IPS-18c (cell line): ENCODE measurements at regions not wholly inside any gene's neighbourhood (a gene's known extent, or its start where the extent isn't known, plus 50 kb on each side); places are given as distances from the start of the nearest gene placed in this dataset.

Experiments
- H3K4me3 ChIP-seq: 2 replicates; pipeline ENCODE4 v1.7.0; 2013; ENCODE audit warnings: low read depth, mild to moderate bottlenecking, low read length, moderate library complexity; ENCODE audit not compliant: insufficient read depth
- H3K9me3 ChIP-seq: one replicate; pipeline ENCODE4 v1.6.1; 2013; ENCODE audit warnings: mild to moderate bottlenecking, low read length, moderate library complexity; ENCODE audit not compliant: control insufficient read depth, insufficient read depth

DNA sequence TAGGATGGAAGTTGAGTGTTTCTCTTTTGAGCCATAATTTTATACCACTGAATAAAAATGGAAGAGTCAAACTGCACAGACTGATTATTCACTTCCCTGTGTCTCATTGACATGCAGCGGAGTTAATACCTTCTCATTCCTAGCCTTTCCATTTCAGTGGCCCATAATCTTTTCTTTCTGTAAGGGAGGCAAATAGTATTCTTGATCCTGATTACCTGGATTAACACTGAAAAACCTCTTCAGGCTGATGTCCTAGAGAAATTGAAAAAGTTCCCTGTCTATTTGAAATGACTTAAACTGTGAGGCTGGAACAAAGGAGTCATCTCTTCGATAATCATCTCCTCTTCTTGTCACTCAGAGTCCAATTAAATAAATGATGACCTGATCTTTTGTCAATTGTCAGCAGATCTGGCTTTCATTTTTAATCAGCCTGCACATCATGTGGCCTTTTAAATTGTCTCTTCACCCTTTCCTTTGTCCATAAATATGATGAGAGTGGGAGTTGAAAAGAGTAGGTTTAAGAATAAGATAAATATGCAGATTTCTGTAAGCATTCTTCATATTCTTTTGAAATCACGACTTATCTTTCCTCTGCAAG is 713.0 kb downstream of the EPM2A start:
- Histone ChIP-seq H3K9me3 (no peaks in the 10 kb centered on the region), H3K4me3 (no peak overlapping the region)

DNA sequence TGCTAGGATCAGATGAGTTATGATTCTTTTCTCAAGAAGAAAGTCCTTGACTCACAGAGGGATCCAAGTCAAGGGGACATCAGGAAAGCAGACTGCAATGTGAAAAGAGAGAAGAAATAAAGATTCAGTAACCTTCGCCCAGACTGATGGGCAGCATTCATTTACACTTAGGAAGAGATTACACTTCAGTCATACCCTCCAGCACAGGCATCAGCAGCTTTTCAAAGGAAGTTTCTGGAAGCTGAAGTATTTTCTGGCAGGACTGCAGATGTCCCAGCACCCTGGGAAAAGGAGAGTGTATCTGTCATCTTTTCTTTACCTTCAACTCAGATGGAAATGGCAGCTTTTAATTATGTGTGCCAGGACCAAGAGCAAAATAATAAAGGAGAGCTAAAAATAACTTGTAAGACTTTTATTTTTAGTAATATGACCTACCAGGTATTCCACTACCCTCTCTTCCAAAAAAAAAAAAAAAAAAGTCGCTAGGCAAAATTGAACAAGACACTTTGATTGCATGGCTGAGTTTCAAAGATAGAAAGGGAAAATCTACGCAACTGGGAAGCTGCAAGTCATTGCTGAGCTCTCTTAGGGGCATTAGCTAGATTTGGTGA is 712.1 kb downstream of the EPM2A start:
- no peaks in the 10 kb centered on the region for H3K9me3 ChIP-seq
- H3K4me3 ChIP-seq, result no peak overlapping the region

DNA sequence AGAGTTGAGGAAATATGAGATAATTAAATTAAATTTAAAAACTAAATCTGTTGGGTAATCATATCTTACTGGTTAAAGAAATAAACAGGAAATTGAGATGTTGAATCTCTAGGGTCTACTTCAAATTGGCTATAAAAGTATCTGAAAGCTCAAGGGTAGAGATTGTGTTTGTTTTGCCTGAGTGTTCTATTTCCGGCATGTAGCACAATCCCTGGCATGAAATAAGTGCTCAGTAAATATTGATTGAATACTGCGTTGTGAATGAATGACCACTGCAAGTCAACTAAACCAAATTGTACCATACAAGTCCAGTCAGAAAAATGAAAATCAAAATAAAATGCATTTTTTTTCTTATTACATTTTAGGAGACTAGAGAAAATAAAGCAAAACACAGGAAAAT is 709.8 kb downstream of the EPM2A start:
- Histone ChIP-seq H3K4me3 (no peak overlapping the region), H3K9me3 (no peaks in the 10 kb centered on the region)

DNA sequence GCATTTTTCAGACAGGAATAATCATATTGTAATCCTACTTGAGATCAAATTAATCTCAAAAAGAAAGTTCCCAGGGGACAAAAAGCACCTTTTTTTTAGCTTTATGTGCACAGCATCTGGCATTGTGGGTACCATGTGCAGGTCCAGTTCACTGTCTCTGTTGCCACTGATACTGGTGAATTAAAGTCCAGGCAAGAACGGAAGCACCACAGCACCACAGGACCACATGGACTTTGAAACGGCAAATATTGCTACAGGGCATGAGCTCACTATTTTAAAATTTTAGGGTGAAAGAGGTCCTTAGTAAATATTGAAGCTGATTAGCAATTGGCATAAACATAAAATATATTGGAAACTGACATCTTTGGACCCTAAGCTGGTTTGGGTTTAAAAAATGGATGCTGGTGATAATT is 709.0 kb downstream of the EPM2A start:
- H3K4me3 ChIP-seq, result no peak overlapping the region
- H3K9me3 ChIP-seq, result no peaks in the 10 kb centered on the region

DNA sequence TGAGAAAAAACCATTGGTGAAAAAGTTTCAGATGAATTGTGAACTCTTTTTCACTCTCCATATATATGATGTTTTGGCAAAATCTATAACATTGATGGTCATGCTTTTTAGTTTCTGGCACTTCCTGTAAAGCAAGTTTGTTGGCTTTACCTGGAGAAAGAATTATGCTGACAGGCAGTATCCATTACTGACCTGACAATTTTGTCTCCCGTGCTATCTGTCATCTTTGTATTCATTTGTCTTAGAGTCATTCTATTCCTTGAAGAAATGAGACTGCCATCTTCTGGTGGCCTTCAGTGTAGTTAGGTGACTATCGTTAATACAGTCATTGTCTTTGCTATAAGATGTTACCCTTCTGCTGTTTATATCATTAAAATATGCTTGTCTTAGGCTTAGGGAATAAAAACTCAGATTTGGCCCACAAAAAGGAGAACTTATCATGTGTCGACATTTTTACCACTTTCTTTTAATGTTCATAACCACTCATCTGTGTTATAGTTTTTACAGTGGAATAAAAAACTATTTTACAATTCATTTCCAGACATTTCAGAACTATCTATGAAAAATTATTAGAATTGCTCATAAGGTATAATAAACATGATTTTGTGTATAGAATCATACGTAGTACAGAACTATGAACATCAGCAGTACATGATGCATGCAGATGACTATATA is 707.0 kb downstream of the EPM2A start:
- H3K4me3 ChIP-seq, result no peak overlapping the region
- no peaks in the 10 kb centered on the region for H3K9me3 ChIP-seq

DNA sequence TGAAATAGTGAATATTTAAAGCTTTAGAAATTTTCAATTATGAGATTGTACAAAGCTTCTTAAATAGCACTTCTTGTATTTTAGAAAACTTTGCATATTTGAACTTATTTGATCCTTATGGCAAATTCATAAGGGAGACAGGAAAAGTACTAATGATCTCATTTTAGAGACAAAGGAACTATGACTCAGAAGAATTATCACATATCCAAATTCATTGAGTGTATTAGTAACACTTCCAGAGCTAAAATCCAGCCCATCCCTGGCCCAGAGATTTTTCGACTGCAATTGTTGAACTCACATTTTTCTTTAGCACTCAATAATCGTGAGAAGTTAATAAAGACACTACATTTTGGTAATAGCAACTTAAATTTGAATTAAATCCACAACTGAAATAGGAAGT is 704.3 kb downstream of the EPM2A start:
- Histone ChIP-seq H3K4me3 (no peak overlapping the region), H3K9me3 (no peaks in the 10 kb centered on the region)

DNA sequence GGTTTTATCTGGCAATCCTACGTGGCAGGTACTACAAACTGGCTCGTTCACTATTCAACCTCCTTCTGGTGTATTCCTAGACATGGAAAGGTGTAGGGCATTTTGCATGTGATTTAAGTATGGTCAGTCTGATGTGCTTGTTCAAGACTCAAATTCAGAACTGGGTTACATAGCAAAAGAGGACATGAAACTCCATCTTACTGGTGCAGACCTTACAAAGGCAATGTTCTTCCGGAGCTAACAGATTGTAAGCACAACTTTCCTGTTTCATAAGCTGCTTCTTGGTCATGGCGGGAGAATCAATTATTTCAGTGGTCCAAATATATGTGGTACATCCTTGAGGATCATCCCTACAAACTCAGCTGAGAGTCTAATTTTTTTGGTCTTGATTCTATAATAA is 703.4 kb downstream of the EPM2A start:
- no peak overlapping the region for H3K4me3 ChIP-seq
- H3K9me3 ChIP-seq, result no peaks in the 10 kb centered on the region

DNA sequence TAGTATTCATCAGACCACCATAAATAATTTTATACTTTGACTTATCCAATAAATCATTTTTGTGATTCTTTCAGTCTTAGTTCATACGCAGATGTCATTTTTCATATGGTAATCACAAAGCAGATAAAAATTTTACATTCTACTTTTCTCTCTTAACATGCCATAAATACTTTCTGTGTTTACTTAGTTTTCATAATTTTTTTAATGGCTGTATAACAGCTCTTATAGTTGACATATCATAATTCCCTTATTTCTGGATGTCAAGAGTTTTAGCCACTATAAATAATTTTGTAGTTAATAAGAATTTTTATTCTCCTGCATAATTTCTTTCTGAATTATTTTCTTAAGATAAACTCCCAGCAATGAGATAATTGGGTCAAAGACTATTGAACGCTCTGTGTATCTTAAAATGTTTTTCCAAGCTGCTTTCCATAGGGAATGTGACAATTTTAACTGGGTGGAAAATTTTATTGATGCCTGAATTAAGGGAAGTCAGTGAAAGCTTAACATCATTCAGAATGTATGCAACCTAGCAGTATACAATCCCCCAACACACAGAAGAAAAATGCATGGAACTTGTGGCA is 702.7 kb downstream of the EPM2A start:
- Histone ChIP-seq H3K9me3 (no peaks in the 10 kb centered on the region), H3K4me3 (no peak overlapping the region)

DNA sequence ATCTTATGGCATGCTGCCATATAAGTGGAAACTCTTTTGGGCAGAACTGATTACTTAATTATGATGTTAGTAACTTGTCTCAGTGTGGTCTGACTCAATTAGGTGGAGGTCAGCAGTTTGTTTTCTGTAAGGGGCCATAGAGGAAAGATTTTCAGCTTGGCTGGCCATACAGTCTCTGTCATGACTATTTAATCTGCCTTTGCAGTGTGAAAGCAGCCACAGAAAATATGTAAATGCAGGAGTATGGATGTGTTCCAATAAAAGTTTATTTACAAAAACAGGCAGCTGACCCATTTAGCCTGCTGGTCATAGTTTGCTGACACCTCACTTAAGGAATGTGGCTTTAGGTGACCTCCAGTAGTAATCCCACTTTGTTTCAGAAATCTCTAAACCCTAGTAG is 700.7 kb downstream of the EPM2A start:
- H3K4me3 ChIP-seq, result no peak overlapping the region
- H3K9me3 ChIP-seq, result no peaks in the 10 kb centered on the region

DNA sequence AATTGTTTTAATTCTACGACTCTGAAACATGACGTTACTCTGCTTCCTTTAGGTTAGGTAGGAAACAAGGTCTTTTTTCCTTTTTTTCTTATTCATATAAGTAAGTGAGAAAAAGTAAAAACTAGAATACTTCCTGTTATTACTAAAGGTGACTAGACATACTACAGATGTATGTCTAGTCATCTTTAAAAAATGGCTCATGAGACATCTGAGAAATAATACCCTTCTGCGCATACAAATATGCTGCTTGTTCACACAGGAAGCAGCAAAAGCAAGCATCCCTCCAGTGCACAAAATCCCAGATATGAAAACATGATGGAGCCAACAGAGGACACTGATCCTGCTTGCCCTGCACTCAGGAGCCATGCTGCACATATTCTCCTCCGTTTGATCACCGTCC is 699.1 kb downstream of the EPM2A start:
- Histone ChIP-seq H3K9me3 (no peaks in the 10 kb centered on the region), H3K4me3 (no peak overlapping the region)

DNA sequence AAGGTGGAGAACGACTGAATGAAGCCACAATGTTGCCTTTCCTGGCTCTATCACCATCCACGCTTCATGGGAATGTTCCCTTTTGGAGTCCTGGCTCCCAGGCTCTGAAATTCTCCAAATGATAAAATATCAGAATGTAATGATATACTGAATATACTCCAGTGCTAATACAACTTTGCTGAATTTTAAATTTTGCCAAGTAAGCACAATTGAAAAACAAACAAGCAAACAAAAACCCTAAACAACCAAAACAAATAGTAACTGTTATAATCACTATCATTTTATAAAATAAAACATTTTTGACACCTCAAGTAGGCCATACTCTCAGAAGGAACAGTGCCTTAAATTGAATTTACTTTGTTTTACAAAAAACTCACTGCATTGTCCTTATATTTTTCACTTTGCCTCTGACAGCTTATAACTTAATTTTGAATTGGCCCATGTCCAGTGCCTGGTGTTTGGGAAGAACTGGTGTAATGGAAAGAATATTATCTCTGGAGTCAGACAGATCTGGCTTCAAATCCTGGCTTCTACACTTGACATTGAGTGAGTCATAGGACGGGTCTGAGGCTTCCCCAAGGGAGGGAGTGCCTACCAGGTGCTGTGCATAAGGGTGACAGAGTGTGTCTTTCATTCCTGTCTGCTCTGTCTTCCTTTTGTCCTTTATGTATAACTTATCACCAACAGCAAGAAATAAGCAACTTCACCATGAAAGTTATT is 698.3 kb downstream of the EPM2A start:
- Histone ChIP-seq H3K9me3 (no peaks in the 10 kb centered on the region), H3K4me3 (no peak overlapping the region)

DNA sequence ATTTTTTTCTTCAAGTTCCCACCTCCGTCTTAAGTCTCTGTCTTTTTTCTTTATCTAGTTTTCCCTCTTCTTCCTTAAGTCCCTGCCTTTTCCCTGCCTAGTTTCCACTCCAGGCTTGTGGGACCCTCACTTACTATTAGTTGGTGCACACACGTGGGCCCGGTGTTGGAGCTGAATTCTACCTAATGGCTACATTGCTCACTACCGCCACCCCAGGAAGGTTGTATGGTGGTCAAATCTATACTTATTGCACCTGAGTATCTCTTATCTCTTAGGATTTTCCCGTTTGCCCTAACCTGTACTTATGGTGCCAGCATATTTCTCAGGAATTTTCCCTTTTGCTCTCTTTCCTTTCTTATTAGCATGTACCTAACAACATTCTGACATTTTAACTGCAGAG is 692.8 kb downstream of the EPM2A start:
- no peak overlapping the region for H3K4me3 ChIP-seq
- no peaks in the 10 kb centered on the region for H3K9me3 ChIP-seq

DNA sequence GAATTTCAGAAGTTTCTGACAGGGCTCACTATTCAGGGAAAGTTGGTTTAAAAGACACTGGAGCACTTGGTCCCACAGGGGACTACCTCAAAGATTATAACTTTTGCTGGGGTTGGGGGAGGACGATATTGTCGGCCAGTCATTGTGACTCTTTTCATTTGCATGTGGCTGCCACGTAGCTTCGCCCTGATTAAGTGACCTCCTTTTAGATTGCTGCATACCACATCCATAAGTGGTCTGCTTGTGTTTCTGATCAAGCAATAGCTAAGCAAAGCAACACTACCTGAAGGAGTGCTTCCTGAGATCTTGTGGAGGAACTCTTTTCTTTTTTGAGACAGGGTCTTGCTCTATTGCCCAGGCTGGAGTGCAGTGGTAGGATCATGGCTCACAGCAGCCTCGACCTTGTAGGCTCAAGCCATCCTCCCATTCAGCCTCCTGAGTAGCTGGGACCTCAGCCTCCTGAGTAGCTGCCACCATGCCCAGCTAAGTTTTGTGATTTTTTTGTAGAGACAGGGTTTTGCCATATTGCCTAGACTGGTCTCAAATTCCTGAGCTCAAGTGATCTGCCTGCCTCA is 691.3 kb downstream of the EPM2A start:
- H3K9me3 ChIP-seq, result no peaks in the 10 kb centered on the region
- no peak overlapping the region for H3K4me3 ChIP-seq

DNA sequence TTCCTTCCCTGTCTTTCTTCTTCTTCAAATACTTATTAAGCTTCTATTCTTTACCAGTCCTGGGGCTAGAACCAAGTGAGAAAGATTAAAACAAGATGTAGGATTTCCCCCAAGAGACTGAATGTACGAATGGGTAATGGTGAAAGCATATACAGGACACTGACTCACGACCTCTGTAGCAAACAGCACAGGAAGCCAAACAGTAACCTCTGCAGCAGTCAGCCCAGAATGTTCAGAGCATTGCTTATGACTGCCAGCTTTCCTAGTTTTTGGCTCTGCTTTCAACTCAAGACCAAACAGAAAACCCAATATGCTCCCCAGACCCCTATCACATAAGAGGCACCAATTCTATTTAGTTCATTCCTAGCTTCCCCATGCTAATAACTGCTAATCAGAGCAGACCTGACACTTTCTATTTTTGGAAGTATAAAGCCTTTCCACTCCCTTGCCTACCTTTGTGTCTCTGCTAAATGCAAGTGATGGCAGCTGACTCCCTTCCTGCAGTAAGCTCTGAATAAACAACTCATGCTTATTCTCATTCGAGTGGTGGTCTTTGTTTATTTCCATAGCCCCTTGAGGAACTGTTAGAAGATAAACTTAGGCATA is 690.6 kb downstream of the EPM2A start:
- H3K4me3 ChIP-seq, result no peak overlapping the region
- no peaks in the 10 kb centered on the region for H3K9me3 ChIP-seq

DNA sequence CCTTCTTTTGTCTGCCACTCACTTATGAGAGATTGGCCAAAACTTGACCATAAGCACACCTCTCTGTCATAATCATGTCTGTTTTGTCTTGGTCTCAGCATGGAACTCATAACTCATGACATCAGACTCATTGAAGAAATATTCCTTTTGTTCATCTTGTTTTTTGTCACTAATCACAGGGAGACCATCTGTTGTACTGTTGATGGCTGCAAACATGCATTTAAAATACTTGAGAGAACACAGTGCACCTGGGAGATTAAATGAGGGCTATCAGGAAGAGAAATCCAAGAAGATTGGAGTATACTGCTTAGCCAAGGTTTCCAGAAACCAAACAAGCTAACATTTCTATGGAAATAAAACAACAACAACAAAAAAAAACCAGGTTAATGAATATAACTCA is 689.7 kb downstream of the EPM2A start:
- Histone ChIP-seq H3K9me3 (no peaks in the 10 kb centered on the region), H3K4me3 (no peak overlapping the region)

DNA sequence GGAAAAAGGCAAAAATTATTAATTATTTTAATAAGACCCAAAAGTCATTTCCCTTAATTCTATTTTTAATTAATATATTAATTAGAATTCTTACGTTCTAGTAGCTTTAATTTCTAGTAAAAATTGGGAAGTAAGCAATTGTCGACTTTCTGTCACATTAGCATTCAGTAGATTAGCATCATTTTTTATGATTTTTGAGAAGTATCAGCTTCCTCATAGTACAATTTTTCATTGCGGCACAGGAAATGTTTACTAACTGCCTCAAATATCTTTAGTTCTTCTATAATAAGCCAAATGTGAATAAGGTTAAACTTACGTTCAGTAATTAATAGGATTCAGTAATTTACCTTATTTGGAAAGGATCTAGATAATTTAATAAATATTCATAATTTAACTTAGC is 687.4 kb downstream of the EPM2A start:
- no peak overlapping the region for H3K4me3 ChIP-seq

DNA sequence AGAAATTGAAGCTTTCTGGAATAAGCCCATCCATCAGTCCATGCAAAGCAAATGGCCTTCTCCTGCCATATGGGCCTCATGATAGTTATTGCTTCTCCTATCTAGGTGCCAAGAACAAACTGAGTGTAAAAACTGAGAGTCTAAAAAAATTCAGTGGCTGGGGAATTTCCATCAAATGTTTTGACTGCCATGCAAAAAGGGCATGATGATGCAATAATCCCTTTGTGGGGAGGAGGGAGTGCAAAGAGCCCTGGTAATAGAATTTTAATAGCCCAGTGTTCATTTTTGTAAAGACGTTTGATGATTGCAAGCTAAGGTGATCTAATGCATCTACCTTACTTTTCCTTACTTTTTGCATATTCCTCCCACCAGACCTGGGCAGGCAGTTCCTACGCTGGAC is 683.7 kb downstream of the EPM2A start:
- no peak overlapping the region for H3K4me3 ChIP-seq
- H3K9me3 ChIP-seq, result no peaks in the 10 kb centered on the region

More for the DNA sequence above, 687.4 kb downstream of the EPM2A start:
- no peaks in the 10 kb centered on the region for H3K9me3 ChIP-seq
